H1 (cell line): ENCODE measurements at regions not wholly inside any gene's neighbourhood (a gene's known extent, or its start where the extent isn't known, plus 50 kb on each side); places are given as distances from the start of the nearest gene placed in this dataset.

Experiments
- ATF2 ChIP-seq: IDR thresholded peaks from 2 replicates; pipeline ENCODE4 v1.6.1; 2012; ENCODE audit warnings: low read length, inconsistent platforms
- CTCF ChIP-seq, 3 experiments: IDR thresholded peaks; 1 replicate in 2 of 3; 2 replicates in 1 of 3; pipeline versions ENCODE4 v1.5.1 to v1.6.1; 2011; ENCODE audit warnings: low read length in 3 of 3, mild to moderate bottlenecking in 3 of 3, inconsistent platforms in 2 of 3, low read depth in 1 of 3, moderate library complexity in 1 of 3; ENCODE audit not compliant: insufficient read depth in 1 of 3; ENCODE audit errors: control extremely low read depth in 1 of 3
- EGR1 ChIP-seq: IDR thresholded peaks from 2 replicates; pipeline ENCODE4 v1.6.1; 2011; ENCODE audit warnings: low read depth, low read length, borderline replicate concordance
- EP300 ChIP-seq, 2 experiments: IDR thresholded peaks; 1 replicate in 1 of 2; 2 replicates in 1 of 2; pipeline ENCODE4 v1.6.1; 2011 to 2012; ENCODE audit warnings: low read depth in 2 of 2, low read length in 2 of 2, mild to moderate bottlenecking in 2 of 2, borderline replicate concordance in 1 of 2, inconsistent platforms in 1 of 2, moderate library complexity in 1 of 2
- EZH2 ChIP-seq: fragments of 200-600 bp; sonication (generic); IDR thresholded peaks from 2 replicates; pipeline ENCODE4 v1.7.1; 2012; ENCODE audit warnings: low read depth, mild to moderate bottlenecking, moderate library complexity, low read length, inconsistent platforms; ENCODE audit not compliant: severe bottlenecking
- MAFK ChIP-seq: IDR thresholded peaks from 2 replicates; pipeline ENCODE4 v1.6.1; 2012; ENCODE audit warnings: low read depth, mild to moderate bottlenecking, improper control_type of control experiment, low read length
- POLR2A ChIP-seq, 2 experiments: IDR thresholded peaks; 1 replicate in 1 of 2; 2 replicates in 1 of 2; pipeline ENCODE4 v1.6.1; 2011; ENCODE audit warnings: low read depth in 2 of 2, low read length in 2 of 2, mild to moderate bottlenecking in 2 of 2; ENCODE audit errors: control extremely low read depth in 1 of 2
- POLR2AphosphoS5 ChIP-seq: IDR thresholded peaks from 2 replicates; pipeline ENCODE4 v1.6.1; 2011; ENCODE audit warnings: low read depth, low read length
- RAD21 ChIP-seq, 2 experiments: IDR thresholded peaks in 1 of 2; conservative IDR thresholded peaks in 1 of 2; 2 replicates each; pipeline ENCODE4 v1.6.1; 2011; ENCODE audit warnings: low read depth in 2 of 2, low read length in 2 of 2, improper control_type of control experiment in 1 of 2, inconsistent platforms in 1 of 2, mild to moderate bottlenecking in 1 of 2, moderate library complexity in 1 of 2
- RBBP5 ChIP-seq: IDR thresholded peaks from 2 replicates; pipeline ENCODE4 v1.7.1; 2012; ENCODE audit warnings: low read depth, mild to moderate bottlenecking, inconsistent platforms, low read length, moderate library complexity, borderline replicate concordance
- SIX5 ChIP-seq: IDR thresholded peaks from 2 replicates; pipeline ENCODE4 v1.6.1; 2011; ENCODE audit warnings: mild to moderate bottlenecking, low read depth, low read length
- TCF12 ChIP-seq: IDR thresholded peaks from 2 replicates; pipeline ENCODE4 v1.6.1; 2011; ENCODE audit warnings: low read depth, mild to moderate bottlenecking, low read length
- ZNF274 ChIP-seq: IDR thresholded peaks from 2 replicates; pipeline ENCODE4 v1.7.0; 2012; ENCODE audit warnings: low read length, borderline replicate concordance; ENCODE audit errors: extremely low read depth

GRCh38 chr1:42035830-42036604, 117.2 kb upstream of the GUCA2B start:
- TF ChIP-seq CTCF (IDR thresholded peaks at IDR 0.05; ENCODE audit: control extremely low read depth in 1 of 3, insufficient read depth in 1 of 3, low read depth in 1 of 3, low read length in 3 of 3) (no peak), EZH2 (no peak), TCF12 (no peak), SIX5 (no peak), EP300 (IDR thresholded peaks at IDR 0.05; ENCODE audit: borderline replicate concordance in 1 of 2, low read depth in 2 of 2, low read length in 2 of 2) (no peak), ZNF274 (no peak), POLR2A (IDR thresholded peaks at IDR 0.05; ENCODE audit: control extremely low read depth in 1 of 2, low read depth in 2 of 2, low read length in 2 of 2) (no peak), RBBP5 (no peak), MAFK (no peak), POLR2AphosphoS5 (no peak), EGR1 (peak; percentile 6; the same call in 1 of the 2 replicates), RAD21 (IDR thresholded peaks at IDR 0.05 in 1 of 2, conservative IDR thresholded peaks at IDR 0.05 in 1 of 2; ENCODE audit: low read depth in 2 of 2, low read length in 2 of 2) (no peak), ATF2 (no peak)
